HUES64 (cell line): ENCODE measurements at regions not wholly inside any gene's neighbourhood (a gene's known extent, or its start where the extent isn't known, plus 50 kb on each side); places are given as distances from the start of the nearest gene placed in this dataset.
"Not testable (repeated sequence)": the region's sequence is repeated elsewhere in the genome, so short reads cannot be mapped to it uniquely, and the experiment has no call there.

Source experiments
- H3K27ac ChIP-seq: 2 replicates; pipeline ENCODE4 v1.7.0; 2013; ENCODE audit warnings: low read depth, low read length, inconsistent platforms
- H3K27me3 ChIP-seq: 2 replicates; pipeline ENCODE4 v1.6.1; 2013; ENCODE audit warnings: mild to moderate bottlenecking, low read length; ENCODE audit not compliant: insufficient read depth
- H3K36me3 ChIP-seq: 2 replicates; pipeline ENCODE4 v1.6.1; 2013; ENCODE audit warnings: mild to moderate bottlenecking, low read length; ENCODE audit not compliant: insufficient read depth
- H3K4me1 ChIP-seq: 2 replicates; pipeline ENCODE4 v1.6.1; 2013; ENCODE audit warnings: mild to moderate bottlenecking, low read length, moderate library complexity; ENCODE audit not compliant: insufficient read depth
- H3K4me3 ChIP-seq: 2 replicates; pipeline ENCODE4 v1.5.1; 2013; ENCODE audit warnings: mild to moderate bottlenecking, low read length, moderate library complexity
- H3K9ac ChIP-seq: 2 replicates; pipeline ENCODE4 v1.6.1; 2013; ENCODE audit warnings: mild to moderate bottlenecking, low read depth, low read length
- H3K9me3 ChIP-seq: 2 replicates; pipeline ENCODE4 v1.6.1; 2013; ENCODE audit warnings: low read depth, low read length; ENCODE audit not compliant: insufficient read depth
- WGBS: fragments of 150-250, 120-280 bp; methylation state at CpG from one replicate; pipeline ENCODE4 v1.1.7; 2013; ENCODE audit warnings: missing lambda C conversion rate; 5-methylcytosine and 5-hydroxymethylcytosine counted together

GRCh38 chr20:52081066-52081465 is 110.5 kb downstream of the ZFP64 start:
- Histone ChIP-seq H3K9me3 (no peaks in the 10 kb centered on the region), H3K9ac (no peak overlapping the region), H3K27me3 (no peaks in the 10 kb centered on the region), H3K36me3 (peaks cover 14% of the 10 kb centered on the region), H3K4me1 (peaks cover 12% of the 10 kb centered on the region; the same call in 1 of the 2 replicates), H3K4me3 (no peak overlapping the region), H3K27ac (no peak overlapping the region)
- WGBS: 93% methylated on average over 5 of the region's 5 CpGs

- Histone ChIP-seq H3K36me3 (no peaks in the 10 kb centered on the region), H3K9me3 (no peaks in the 10 kb centered on the region), H3K9ac (no peak overlapping the region), H3K4me1 (peaks cover 7% of the 10 kb centered on the region; the same call in 1 of the 2 replicates), H3K27me3 (no peaks in the 10 kb centered on the region), H3K4me3 (no peak overlapping the region), H3K27ac (no peak overlapping the region)
- WGBS: 86% methylated on average over 4 of the region's 4 CpGs
Measured at GRCh38 chr20:52078289-52078688, 113.3 kb downstream of the ZFP64 start.

- Histone ChIP-seq H3K4me3 (no peak overlapping the region), H3K27me3 (no peaks in the 10 kb centered on the region), H3K4me1 (peaks cover 2% of the 10 kb centered on the region; the same call in 1 of the 2 replicates), H3K27ac (no peak overlapping the region), H3K36me3 (no peaks in the 10 kb centered on the region), H3K9me3 (no peaks in the 10 kb centered on the region), H3K9ac (no peak overlapping the region)
- WGBS: 88% methylated on average over 1 of the region's 2 CpGs
Measured at GRCh38 chr20:52076164-52076563, 115.4 kb downstream of the ZFP64 start.

GRCh38 chr20:52075400-52075799 is 116.2 kb downstream of the ZFP64 start:
- Histone ChIP-seq H3K36me3 (no peaks in the 10 kb centered on the region), H3K4me3 (no peak overlapping the region), H3K9me3 (no peaks in the 10 kb centered on the region), H3K27ac (no peak overlapping the region), H3K4me1 (no peaks in the 10 kb centered on the region), H3K9ac (no peak overlapping the region), H3K27me3 (no peaks in the 10 kb centered on the region)
- WGBS: 98% methylated on average over 2 of the region's 3 CpGs

- Histone ChIP-seq H3K9ac (no peak overlapping the region), H3K4me1 (0 out of 2 replicates have a peak, but pooled peaks cover 3% of the 10 kb centered on the region), H3K27me3 (no peaks in the 10 kb centered on the region), H3K27ac (no peak overlapping the region), H3K36me3 (no peaks in the 10 kb centered on the region), H3K4me3 (no peak overlapping the region), H3K9me3 (no peaks in the 10 kb centered on the region)
- 100% methylated on average over 1 of the region's 2 CpGs for WGBS
Measured at GRCh38 chr20:52071136-52071535, 120.4 kb downstream of the ZFP64 start.

- 100% methylated on average over 1 of the region's 1 CpG for WGBS
- Histone ChIP-seq H3K27ac (no peak overlapping the region), H3K9ac (no peak overlapping the region), H3K9me3 (no peaks in the 10 kb centered on the region), H3K4me3 (no peak overlapping the region), H3K36me3 (no peaks in the 10 kb centered on the region), H3K4me1 (0 out of 2 replicates have a peak, but pooled peaks cover 3% of the 10 kb centered on the region), H3K27me3 (no peaks in the 10 kb centered on the region)
Measured at GRCh38 chr20:52064931-52065330, 126.6 kb downstream of the ZFP64 start.

GRCh38 chr20:52062452-52063209 is 128.9 kb downstream of the ZFP64 start:
- H3K4me3 ChIP-seq: no peak overlapping the region
- H3K4me1 ChIP-seq: no peaks in the 10 kb centered on the region
- no peak overlapping the region for H3K27ac ChIP-seq
- H3K36me3 ChIP-seq: no peaks in the 10 kb centered on the region
- WGBS: 88% methylated on average over 5 of the region's 5 CpGs
- H3K27me3 ChIP-seq: no peaks in the 10 kb centered on the region
- H3K9ac ChIP-seq: no peak overlapping the region
- no peaks in the 10 kb centered on the region for H3K9me3 ChIP-seq

GRCh38 chr20:52060794-52061714 is 130.5 kb downstream of the ZFP64 start:
- Histone ChIP-seq H3K4me3 (no peak overlapping the region), H3K9me3 (peaks cover 9% of the 10 kb centered on the region; the same call in 1 of the 2 replicates), H3K9ac (no peak overlapping the region), H3K36me3 (no peaks in the 10 kb centered on the region), H3K27me3 (no peaks in the 10 kb centered on the region), H3K27ac (no peak overlapping the region), H3K4me1 (no peaks in the 10 kb centered on the region)
- WGBS: 49% methylated on average over 11 of the region's 11 CpGs

GRCh38 chr20:52057133-52057532 is 134.4 kb downstream of the ZFP64 start:
- WGBS: 91% methylated on average over 3 of the region's 3 CpGs
- H3K36me3 ChIP-seq, H3K9ac ChIP-seq, H3K4me3 ChIP-seq, H3K9me3 ChIP-seq, H3K27me3 ChIP-seq, H3K4me1 ChIP-seq, H3K27ac ChIP-seq: not testable (repeated sequence)

- H3K27ac ChIP-seq: no peak overlapping the region
Measured at GRCh38 chr20:52056203-52057062, 135.1 kb downstream of the ZFP64 start.

More at GRCh38 chr20:52056203-52057062, 135.1 kb downstream of the ZFP64 start:
- no peak overlapping the region for H3K4me3 ChIP-seq
- no peaks in the 10 kb centered on the region for H3K27me3 ChIP-seq
- H3K9me3 ChIP-seq: peaks cover 9% of the 10 kb centered on the region; the same call in 1 of the 2 replicates
- no peak overlapping the region for H3K9ac ChIP-seq
- no peaks in the 10 kb centered on the region for H3K4me1 ChIP-seq
- H3K36me3 ChIP-seq: no peaks in the 10 kb centered on the region
